Astrocyte of the cerebellum (primary cell): ENCODE measurements at regions not wholly inside any gene's neighbourhood (a gene's known extent, or its start where the extent isn't known, plus 50 kb on each side); places are given as distances from the start of the nearest gene placed in this dataset.

Experiments
- DNase-seq: peaks from one replicate; pipeline ENCODE4 v3.0.0-alpha.2; 2011; ENCODE audit warnings: low read depth
- H3K4me3 ChIP-seq: 2 replicates; pipeline ENCODE4 v1.5.1; 2011; ENCODE audit warnings: mild to moderate bottlenecking, low read depth, low read length, moderate library complexity
- in situ Hi-C: cut with HindIII; loops from 2 replicates; pipeline ENCODE4 v1.10.0; 2017; ENCODE audit warnings: low sequenced_read_pairs
- TF ChIP-seq, protein P1 (sequence below): IDR thresholded peaks from 2 replicates; pipeline ENCODE4 v1.5.1; 2012; ENCODE audit warnings: low read length, low read depth, moderate library complexity, mild to moderate bottlenecking; ENCODE audit errors: missing control alignments

- DNase-seq: no peak
- TF ChIP-seq, protein P1, sequence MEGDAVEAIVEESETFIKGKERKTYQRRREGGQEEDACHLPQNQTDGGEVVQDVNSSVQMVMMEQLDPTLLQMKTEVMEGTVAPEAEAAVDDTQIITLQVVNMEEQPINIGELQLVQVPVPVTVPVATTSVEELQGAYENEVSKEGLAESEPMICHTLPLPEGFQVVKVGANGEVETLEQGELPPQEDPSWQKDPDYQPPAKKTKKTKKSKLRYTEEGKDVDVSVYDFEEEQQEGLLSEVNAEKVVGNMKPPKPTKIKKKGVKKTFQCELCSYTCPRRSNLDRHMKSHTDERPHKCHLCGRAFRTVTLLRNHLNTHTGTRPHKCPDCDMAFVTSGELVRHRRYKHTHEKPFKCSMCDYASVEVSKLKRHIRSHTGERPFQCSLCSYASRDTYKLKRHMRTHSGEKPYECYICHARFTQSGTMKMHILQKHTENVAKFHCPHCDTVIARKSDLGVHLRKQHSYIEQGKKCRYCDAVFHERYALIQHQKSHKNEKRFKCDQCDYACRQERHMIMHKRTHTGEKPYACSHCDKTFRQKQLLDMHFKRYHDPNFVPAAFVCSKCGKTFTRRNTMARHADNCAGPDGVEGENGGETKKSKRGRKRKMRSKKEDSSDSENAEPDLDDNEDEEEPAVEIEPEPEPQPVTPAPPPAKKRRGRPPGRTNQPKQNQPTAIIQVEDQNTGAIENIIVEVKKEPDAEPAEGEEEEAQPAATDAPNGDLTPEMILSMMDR: no peak
- H3K4me3 ChIP-seq: no peak overlapping the region
- in situ Hi-C loops: loop anchor here (5.0 kb wide), 2 partner anchors 36 to 106 kb away; no protein-coding TSS in a partner anchor
Measured at GRCh38 chr10:31171402-31172083, 139.9 kb upstream of the ZNF438 start.

- no peak for DNase-seq
- TF ChIP-seq, protein P1: no peak
- in situ Hi-C loops: loop anchor here (5.0 kb wide), 2 partner anchors 34 to 104 kb away; no protein-coding TSS in a partner anchor
- no peak overlapping the region for H3K4me3 ChIP-seq
Measured at GRCh38 chr10:31172925-31173324, 141.3 kb upstream of the ZNF438 start.

DNA sequence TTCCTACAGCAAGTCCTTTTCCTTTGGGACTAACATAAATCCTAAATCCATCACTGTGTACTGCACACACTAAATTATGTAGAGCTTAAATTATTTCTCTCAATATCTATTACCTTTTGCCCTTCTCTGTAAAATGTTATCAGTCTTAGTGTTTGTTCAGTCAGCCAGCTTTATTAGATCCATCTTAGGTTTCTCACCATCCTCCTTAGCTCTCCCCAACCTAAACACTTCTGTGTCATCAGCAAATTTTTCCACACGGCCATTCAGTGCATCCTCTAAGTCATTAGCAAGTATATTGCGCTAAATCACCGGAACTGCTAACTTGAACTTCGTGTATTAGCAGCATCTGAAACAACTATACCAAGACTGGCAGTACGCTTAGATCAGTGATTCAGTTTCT, 142.1 kb upstream of the ZNF438 start:
- H3K4me3 ChIP-seq: no peak overlapping the region
- in situ Hi-C loops: loop anchor here (5.0 kb wide), 2 partner anchors 34 to 104 kb away; no protein-coding TSS in a partner anchor
- TF ChIP-seq, protein P1: no peak
- DNase-seq: no peak

GRCh38 chr10:31179091-31179680, 139.8 kb upstream of the ZEB1 start:
- TF ChIP-seq, protein P1: no peak
- H3K4me3 ChIP-seq: no peak overlapping the region
- in situ Hi-C loops: no loop called here
- no peak for DNase-seq

GRCh38 chr10:31186225-31187000, 132.6 kb upstream of the ZEB1 start:
- H3K4me3 ChIP-seq: no peak overlapping the region
- in situ Hi-C loops: no loop called here
- TF ChIP-seq, protein P1: no peak
- peak; percentile 19 for DNase-seq

DNA sequence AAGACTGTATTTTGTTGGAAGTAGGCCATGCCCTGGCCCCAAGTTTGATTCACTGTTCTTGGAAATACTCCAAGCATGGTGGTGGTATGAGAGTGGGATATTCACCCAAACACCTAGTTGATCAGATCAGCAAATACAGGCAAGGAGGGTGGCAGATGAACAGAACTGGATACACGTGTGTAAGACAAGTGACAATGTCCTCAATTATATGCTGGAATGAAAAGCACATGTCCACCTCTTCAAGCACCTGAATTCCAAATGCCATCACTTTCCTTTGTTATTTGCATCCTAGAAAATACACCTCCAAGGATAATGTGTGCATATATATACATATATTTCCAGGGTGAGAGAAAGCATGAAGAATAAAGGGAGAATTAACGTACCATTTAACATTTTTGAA, 131.8 kb upstream of the ZEB1 start:
- DNase-seq: no peak
- in situ Hi-C loops: no loop called here
- no peak overlapping the region for H3K4me3 ChIP-seq
- TF ChIP-seq, protein P1: no peak
